Endothelial cell (in vitro differentiated cells): ENCODE measurements at regions not wholly inside any gene's neighbourhood (a gene's known extent, or its start where the extent isn't known, plus 50 kb on each side); places are given as distances from the start of the nearest gene placed in this dataset.

ENCODE experiments used
- DNase-seq: peaks from one replicate; pipeline ENCODE4 v3.0.0; 2021; ENCODE audit warnings: low spot score
- H3K27ac Mint-ChIP-seq: one replicate; pipeline ENCODE4 v1.8.0; 2021; ENCODE audit warnings: mixed read lengths, inconsistent platforms; ENCODE audit not compliant: unreplicated experiment
- H3K27me3 Mint-ChIP-seq: one replicate; pipeline ENCODE4 v1.8.0; 2021; ENCODE audit warnings: mild to moderate bottlenecking, moderate library complexity, mixed read lengths, inconsistent platforms; ENCODE audit not compliant: unreplicated experiment
- H3K36me3 Mint-ChIP-seq: one replicate; pipeline ENCODE4 v1.8.0; 2021; ENCODE audit warnings: mild to moderate bottlenecking, low read depth, mixed read lengths, inconsistent platforms; ENCODE audit not compliant: unreplicated experiment
- H3K4me1 Mint-ChIP-seq: one replicate; pipeline ENCODE4 v1.8.0; 2021; ENCODE audit warnings: mild to moderate bottlenecking, mixed read lengths, inconsistent platforms; ENCODE audit not compliant: unreplicated experiment
- H3K4me3 Mint-ChIP-seq: one replicate; pipeline ENCODE4 v1.8.0; 2021; ENCODE audit warnings: mild to moderate bottlenecking, mixed read lengths, inconsistent platforms; ENCODE audit not compliant: unreplicated experiment
- H3K9me3 Mint-ChIP-seq: one replicate; pipeline ENCODE4 v1.8.0; 2021; ENCODE audit warnings: mixed read lengths, inconsistent platforms; ENCODE audit not compliant: unreplicated experiment
- TF ChIP-seq, protein P1 (sequence below): fragments of 200-600 bp; sonication (generic); IDR thresholded peaks from one replicate; pipeline ENCODE4 v1.5.0; 2021; ENCODE audit warnings: antibody characterized with exemption; ENCODE audit not compliant: unreplicated experiment

DNA sequence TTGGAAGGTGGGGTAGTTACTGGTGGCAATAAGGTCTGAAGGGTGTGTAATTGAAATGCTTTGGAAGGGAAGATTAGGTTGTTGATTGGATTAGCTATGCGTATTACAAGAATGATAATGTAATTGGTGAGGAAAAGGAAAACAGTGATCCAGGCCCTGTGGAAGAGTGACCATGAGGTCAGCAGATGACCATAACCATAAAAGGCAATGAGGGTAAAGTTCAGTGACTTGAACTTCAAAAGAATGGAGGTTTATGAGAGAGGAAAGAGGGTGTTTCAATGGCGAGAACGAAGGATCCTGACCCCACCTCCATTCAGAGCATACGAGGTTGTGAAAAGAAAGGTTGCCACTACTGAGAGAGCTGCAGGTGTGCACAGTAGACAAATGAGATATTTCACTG lies 439.7 kb downstream of the CCSER2 start:
- no peak overlapping the region for H3K27ac Mint-ChIP-seq

DNA sequence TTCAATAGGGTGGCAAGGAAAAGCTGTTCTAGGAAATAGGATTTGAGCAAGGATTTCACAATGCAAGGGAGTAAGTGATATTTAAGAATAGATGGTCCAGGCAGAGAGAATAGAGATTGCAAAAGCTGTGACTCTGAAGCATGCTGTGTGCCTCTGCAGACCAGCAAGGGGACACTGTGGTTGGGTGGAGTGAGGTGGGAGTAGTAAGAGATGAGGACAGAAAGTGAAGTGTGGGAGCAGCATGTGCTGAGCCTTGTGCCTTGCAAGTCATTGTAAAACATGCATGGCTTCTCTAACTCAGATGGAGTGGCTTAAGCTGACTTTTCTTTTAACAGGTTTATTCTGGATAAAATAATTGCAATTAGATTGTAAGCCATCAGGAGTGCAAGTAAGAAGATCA lies 442.4 kb downstream of the CCSER2 start:
- Mint-ChIP-seq H3K36me3 (no peaks in the 10 kb centered on the region), H3K4me3 (no peak overlapping the region), H3K9me3 (no peaks in the 10 kb centered on the region), H3K27ac (no peak overlapping the region), H3K4me1 (no peaks in the 10 kb centered on the region), H3K27me3 (peaks cover 3% of the 10 kb centered on the region)
- TF ChIP-seq, protein P1, sequence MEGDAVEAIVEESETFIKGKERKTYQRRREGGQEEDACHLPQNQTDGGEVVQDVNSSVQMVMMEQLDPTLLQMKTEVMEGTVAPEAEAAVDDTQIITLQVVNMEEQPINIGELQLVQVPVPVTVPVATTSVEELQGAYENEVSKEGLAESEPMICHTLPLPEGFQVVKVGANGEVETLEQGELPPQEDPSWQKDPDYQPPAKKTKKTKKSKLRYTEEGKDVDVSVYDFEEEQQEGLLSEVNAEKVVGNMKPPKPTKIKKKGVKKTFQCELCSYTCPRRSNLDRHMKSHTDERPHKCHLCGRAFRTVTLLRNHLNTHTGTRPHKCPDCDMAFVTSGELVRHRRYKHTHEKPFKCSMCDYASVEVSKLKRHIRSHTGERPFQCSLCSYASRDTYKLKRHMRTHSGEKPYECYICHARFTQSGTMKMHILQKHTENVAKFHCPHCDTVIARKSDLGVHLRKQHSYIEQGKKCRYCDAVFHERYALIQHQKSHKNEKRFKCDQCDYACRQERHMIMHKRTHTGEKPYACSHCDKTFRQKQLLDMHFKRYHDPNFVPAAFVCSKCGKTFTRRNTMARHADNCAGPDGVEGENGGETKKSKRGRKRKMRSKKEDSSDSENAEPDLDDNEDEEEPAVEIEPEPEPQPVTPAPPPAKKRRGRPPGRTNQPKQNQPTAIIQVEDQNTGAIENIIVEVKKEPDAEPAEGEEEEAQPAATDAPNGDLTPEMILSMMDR, result no peak
- DNase-seq, result no peak

More for the DNA sequence above, 439.7 kb downstream of the CCSER2 start:
- H3K4me1 Mint-ChIP-seq, result peaks cover 16% of the 10 kb centered on the region
- H3K4me3 Mint-ChIP-seq, result no peak overlapping the region
- H3K9me3 Mint-ChIP-seq, result no peaks in the 10 kb centered on the region
- DNase-seq, result no peak
- TF ChIP-seq, protein P1, result no peak
- peaks cover 2% of the 10 kb centered on the region for H3K27me3 Mint-ChIP-seq
- no peaks in the 10 kb centered on the region for H3K36me3 Mint-ChIP-seq

DNA sequence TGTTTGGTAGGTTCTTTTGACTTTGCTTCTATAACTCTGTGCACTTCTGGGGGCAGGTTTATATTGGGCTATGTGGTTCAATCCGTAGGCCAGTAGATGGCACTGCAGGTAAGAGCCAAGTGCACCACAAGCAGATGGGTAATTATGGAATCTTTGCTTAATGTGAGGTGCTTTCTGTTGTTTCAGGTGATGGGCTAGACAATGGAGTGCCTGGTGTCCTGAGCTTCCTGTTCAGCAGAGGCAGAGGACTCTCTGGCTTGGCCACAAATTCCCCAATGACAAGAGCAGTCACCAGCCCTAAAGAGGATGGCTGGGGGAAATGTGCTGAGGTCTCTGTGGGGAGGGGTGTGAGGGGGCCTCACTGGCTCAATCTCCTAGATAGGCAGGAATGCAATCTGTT lies 455.0 kb downstream of the CCSER2 start:
- TF ChIP-seq, protein P1, result peak; percentile 57
- peak; percentile 42 for DNase-seq

DNA sequence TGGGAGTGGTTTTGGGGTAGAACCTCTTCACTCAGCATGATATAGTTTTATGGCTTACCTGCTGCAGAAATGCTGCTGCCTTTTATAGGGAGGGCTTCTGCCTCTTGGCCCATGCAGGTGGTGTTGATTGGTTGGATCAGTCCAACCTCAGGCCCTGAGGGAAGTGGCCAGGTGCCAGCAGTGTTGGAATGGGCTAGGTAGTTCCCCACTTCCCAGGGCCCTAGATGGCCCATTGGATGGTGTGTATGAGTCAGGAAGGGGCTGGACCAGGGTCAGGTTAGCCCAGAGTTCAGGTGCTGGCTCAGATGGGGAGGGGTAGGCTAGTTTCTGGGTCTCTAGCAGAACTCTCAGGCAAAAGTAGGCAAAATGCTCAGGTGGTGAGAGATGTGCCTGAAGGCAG lies 455.5 kb downstream of the CCSER2 start:
- H3K27me3 Mint-ChIP-seq, result no peaks in the 10 kb centered on the region
- H3K36me3 Mint-ChIP-seq, result no peaks in the 10 kb centered on the region
- no peaks in the 10 kb centered on the region for H3K4me1 Mint-ChIP-seq
- TF ChIP-seq, protein P1, result no peak
- no peak for DNase-seq
- H3K9me3 Mint-ChIP-seq, result no peaks in the 10 kb centered on the region
- H3K27ac Mint-ChIP-seq, result no peak overlapping the region
- H3K4me3 Mint-ChIP-seq, result no peak overlapping the region

More for the DNA sequence above, 455.0 kb downstream of the CCSER2 start:
- Mint-ChIP-seq H3K27me3 (no peaks in the 10 kb centered on the region), H3K4me1 (no peaks in the 10 kb centered on the region), H3K27ac (no peak overlapping the region), H3K4me3 (no peak overlapping the region), H3K9me3 (no peaks in the 10 kb centered on the region), H3K36me3 (no peaks in the 10 kb centered on the region)

DNA sequence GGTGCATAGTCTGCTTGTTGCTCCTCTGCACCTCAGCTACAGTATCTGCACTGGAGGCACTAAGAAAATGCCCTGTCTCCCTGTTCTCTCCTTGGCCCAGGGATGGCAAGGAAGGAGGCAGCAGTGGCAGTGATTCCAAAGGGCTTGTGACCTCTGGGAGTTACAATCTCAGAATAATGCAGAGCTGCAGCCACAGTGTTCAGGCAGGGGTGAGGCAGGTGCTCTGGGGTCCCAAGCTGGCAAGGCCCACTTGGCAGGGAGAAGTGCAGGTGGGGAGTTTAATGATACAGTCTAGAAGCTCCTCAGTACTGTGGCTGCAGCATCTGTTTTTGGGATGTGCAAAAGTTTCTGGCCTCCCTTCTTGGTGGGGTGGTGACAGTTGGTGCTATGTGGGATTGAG lies 456.4 kb downstream of the CCSER2 start:
- Mint-ChIP-seq H3K4me3 (no peak overlapping the region), H3K27me3 (no peaks in the 10 kb centered on the region), H3K36me3 (no peaks in the 10 kb centered on the region), H3K9me3 (no peaks in the 10 kb centered on the region), H3K27ac (no peak overlapping the region), H3K4me1 (no peaks in the 10 kb centered on the region)
- DNase-seq, result no peak
- TF ChIP-seq, protein P1, result no peak
